Bronchial epithelial cell (primary cell): ENCODE measurements at regions not wholly inside any gene's neighbourhood (a gene's known extent, or its start where the extent isn't known, plus 50 kb on each side); places are given as distances from the start of the nearest gene placed in this dataset.

ENCODE experiments used
- DNase-seq: peaks from one replicate; pipeline ENCODE4 v3.0.0-alpha.2; 2010; ENCODE audit warnings: low read depth
- FAIRE-seq: peaks from 2 replicates; lab custom pipeline; 2011; peaks lifted over from hg19 to GRCh38; lab: Jason Lieb, UNC
- H3K27me3 ChIP-seq: 2 replicates; pipeline ENCODE4 v1.5.1; 2011; ENCODE audit warnings: low read length; ENCODE audit not compliant: control insufficient read depth, insufficient read depth
- H3K36me3 ChIP-seq: 2 replicates; pipeline ENCODE4 v1.5.1; 2011; ENCODE audit warnings: low read length; ENCODE audit not compliant: control insufficient read depth, insufficient read depth
- H3K4me3 ChIP-seq: 2 replicates; pipeline ENCODE4 v1.5.1; 2011; ENCODE audit warnings: mild to moderate bottlenecking, low read depth, low read length, control low read depth
- CTCF ChIP-seq: IDR thresholded peaks from 2 replicates; pipeline ENCODE4 v1.5.1; 2011; ENCODE audit warnings: mild to moderate bottlenecking, moderate library complexity, low read length, control low read depth, inconsistent platforms; ENCODE audit not compliant: insufficient read depth, severe bottlenecking

GRCh38 chr1:213606252-213606820 is 381.4 kb upstream of the PROX1 start:
- Histone ChIP-seq H3K36me3 (no peaks in the 10 kb centered on the region), H3K27me3 (no peaks in the 10 kb centered on the region), H3K4me3 (no peak overlapping the region)
- DNase-seq (no peak), FAIRE-seq (no peak)
- TF ChIP-seq CTCF, result no peak

GRCh38 chr1:213613549-213613948 is 374.2 kb upstream of the PROX1 start:
- DNase-seq (no peak), FAIRE-seq (no peak)
- no peaks in the 10 kb centered on the region for H3K27me3 ChIP-seq
- no peak overlapping the region for H3K4me3 ChIP-seq
- H3K36me3 ChIP-seq, result no peaks in the 10 kb centered on the region
- no peak for TF ChIP-seq CTCF

GRCh38 chr1:213615226-213615916 is 372.4 kb upstream of the PROX1 start:
- Histone ChIP-seq H3K4me3 (no peak overlapping the region), H3K27me3 (no peaks in the 10 kb centered on the region), H3K36me3 (no peaks in the 10 kb centered on the region)
- DNase-seq, result no peak
- no peak for TF ChIP-seq CTCF
- no peak for FAIRE-seq

GRCh38 chr1:213617133-213617532 is 370.6 kb upstream of the PROX1 start:
- no peak overlapping the region for H3K4me3 ChIP-seq
- H3K36me3 ChIP-seq, result no peaks in the 10 kb centered on the region
- DNase-seq, result no peak
- FAIRE-seq, result no peak
- no peak for TF ChIP-seq CTCF
- no peaks in the 10 kb centered on the region for H3K27me3 ChIP-seq

GRCh38 chr1:213618094-213618493 is 369.7 kb upstream of the PROX1 start:
- TF ChIP-seq CTCF, result no peak
- H3K27me3 ChIP-seq, result no peaks in the 10 kb centered on the region
- H3K4me3 ChIP-seq, result no peak overlapping the region
- H3K36me3 ChIP-seq, result no peaks in the 10 kb centered on the region
- DNase-seq (no peak), FAIRE-seq (no peak)
